Activated CD4-positive, alpha-beta memory T cell treated with anti-CD3 and anti-CD28 coated beads for 36 hours (primary cell): ENCODE measurements at regions not wholly inside any gene's neighbourhood (a gene's known extent, or its start where the extent isn't known, plus 50 kb on each side); places are given as distances from the start of the nearest gene placed in this dataset. TPM values are rescaled to one million over a fixed set of nuclear protein-coding genes. Genes with fewer than 3 reads are reported as not detected.

Experiments
- CTCF ChIA-PET: fragments of 350-600 bp; sonication (Branson Sonifier 250); formaldehyde crosslinking; loops from one replicate; lab custom pipeline; 2021; ENCODE audit warnings: antibody characterized with exemption, inconsistent platforms; lab: Charles Lee
- POLR2A ChIA-PET: fragments of 350-600 bp; sonication (Branson Sonifier 250); formaldehyde crosslinking; loops from one replicate; lab custom pipeline; 2021; ENCODE audit warnings: antibody characterized with exemption; lab: Charles Lee
- DNase-seq: peaks from one replicate; pipeline ENCODE4 v3.0.0-alpha.2; 2020
- H3K27ac Mint-ChIP-seq: one replicate; pipeline ENCODE4 v1.8.0; 2021; ENCODE audit warnings: mixed read lengths
- H3K27me3 Mint-ChIP-seq: one replicate; pipeline ENCODE4 v1.8.0; 2021; ENCODE audit warnings: mixed read lengths
- H3K36me3 Mint-ChIP-seq: one replicate; pipeline ENCODE4 v1.8.0; 2021; ENCODE audit warnings: mixed read lengths
- H3K4me1 Mint-ChIP-seq: one replicate; pipeline ENCODE4 v1.8.0; 2021; ENCODE audit warnings: low read depth, mixed read lengths
- H3K4me3 Mint-ChIP-seq: one replicate; pipeline ENCODE4 v1.8.0; 2021; ENCODE audit warnings: mild to moderate bottlenecking, mixed read lengths
- H3K9me3 Mint-ChIP-seq: one replicate; pipeline ENCODE4 v1.8.0; 2021; ENCODE audit warnings: mixed read lengths
- intact Hi-C: fragments of 100-400 bp; cut with micrococcal nuclease; formaldehyde crosslinking; loops from one replicate; pipeline ENCODE4 v1.15.1; 2023
- microRNA-seq: library from miRNA; unstranded; fragments of <30 nt; microRNA quantifications from one replicate; pipeline ENCODE4 v1.2.0, GENCODE V29; 2022; ENCODE audit warnings: borderline number of aligned reads, borderline microRNAs expressed, borderline replicate concordance

GRCh38 chr18:66668706-66669105, 64.8 kb upstream of the CDH19 start:
- ChIA-PET POLR2A (no interaction called here), CTCF (no interaction called here)
- no peak for DNase-seq
- intact Hi-C loops = no loop called here
- Mint-ChIP-seq H3K27me3 (no peaks in the 10 kb centered on the region), H3K9me3 (no peaks in the 10 kb centered on the region), H3K27ac (no peak overlapping the region), H3K4me3 (no peak overlapping the region), H3K4me1 (no peaks in the 10 kb centered on the region), H3K36me3 (no peaks in the 10 kb centered on the region)

- Mint-ChIP-seq H3K27me3 (no peaks in the 10 kb centered on the region), H3K4me3 (no peak overlapping the region), H3K27ac (no peak overlapping the region), H3K4me1 (no peaks in the 10 kb centered on the region), H3K36me3 (no peaks in the 10 kb centered on the region), H3K9me3 (peaks cover 8% of the 10 kb centered on the region)
- intact Hi-C loops = no loop called here
- CTCF ChIA-PET = no interaction called here
- POLR2A ChIA-PET = no interaction called here
- DNase-seq = no peak
Observed at GRCh38 chr18:66662632-66663031, 58.7 kb upstream of the CDH19 start.

- Mint-ChIP-seq H3K27me3 (no peaks in the 10 kb centered on the region), H3K4me1 (no peaks in the 10 kb centered on the region), H3K27ac (no peak overlapping the region), H3K4me3 (no peak overlapping the region), H3K9me3 (peaks cover 5% of the 10 kb centered on the region), H3K36me3 (no peaks in the 10 kb centered on the region)
- ChIA-PET CTCF (no interaction called here), POLR2A (no interaction called here)
- no peak for DNase-seq
- intact Hi-C loops = no loop called here
Observed at GRCh38 chr18:66655407-66655806, 51.5 kb upstream of the CDH19 start.

Small RNAs in the stretch of these regions (microRNA-seq; reads per million reads assigned to microRNA genes)
- gene MIR5011 = not detected
